Upper lobe of left lung (tissue), 6 donors: ENCODE measurements at regions not wholly inside any gene's neighbourhood (a gene's known extent, or its start where the extent isn't known, plus 50 kb on each side); places are given as distances from the start of the nearest gene placed in this dataset.

ENCODE experiments used
- ATAC-seq, 2 donors: fragments of 200-7000 bp; cut with Tn5 transposase; one replicate each; pipeline ENCODE4 v1.9.1; 2022; ENCODE audit warnings: mild to moderate bottlenecking in 2 of 2, moderate library complexity in 2 of 2; ENCODE audit not compliant: low FRiP score in 2 of 2
- DNase-seq, 2 donors: peaks; one replicate each; pipeline ENCODE4 v3.0.0-alpha.2; 2019 to 2020
- H3K27ac ChIP-seq, 4 donors: fragments of 200-600 bp; sonication (generic); one replicate each; pipeline ENCODE4 v1.5.1; 2016 to 2019
- H3K27me3 ChIP-seq, 4 donors: fragments of 200-600 bp; sonication (generic); one replicate each; pipeline ENCODE4 v1.5.1; 2017 to 2019
- H3K36me3 ChIP-seq, 4 donors: fragments of 200-600 bp; sonication (generic); one replicate each; pipeline ENCODE4 v1.5.1; 2016 to 2019
- H3K4me1 ChIP-seq, 4 donors: fragments of 200-600 bp; sonication (generic); one replicate each; pipeline ENCODE4 v1.5.1; 2018 to 2019
- H3K4me3 ChIP-seq, 4 donors: fragments of 200-600 bp; sonication (generic); one replicate each; pipeline ENCODE4 v1.5.1; 2017 to 2019; ENCODE audit warnings: mild to moderate bottlenecking in 2 of 4, moderate library complexity in 1 of 4
- H3K9me3 ChIP-seq, 4 donors: fragments of 200-600 bp; sonication (generic); one replicate each; pipeline ENCODE4 v1.5.1; 2018 to 2019
- EP300 ChIP-seq, 4 donors: sonication (generic); formaldehyde crosslinking; IDR thresholded peaks; one replicate each; pipeline ENCODE4 v1.5.1; 2017; ENCODE audit warnings: antibody characterized with exemption in 4 of 4, control low read depth in 2 of 4
- POLR2A ChIP-seq, 4 donors: fragments of 450-650 bp; IDR thresholded peaks; one replicate each; pipeline ENCODE4 v1.5.1; 2016 to 2017; ENCODE audit warnings: antibody characterized with exemption in 4 of 4, mild to moderate bottlenecking in 2 of 4
- POLR2AphosphoS5 ChIP-seq, 2 donors: sonication (generic); formaldehyde crosslinking; IDR thresholded peaks; one replicate each; pipeline ENCODE4 v1.5.1; 2017; ENCODE audit warnings: antibody characterized with exemption in 2 of 2
- WGBS, 2 donors: methylation state at CpG; one replicate each; pipeline ENCODE4 v1.1.5; 2017 to 2018; 5-methylcytosine and 5-hydroxymethylcytosine counted together
- TF ChIP-seq, protein P1 (sequence below), 6 experiments: fragments of 450-650 bp in 4 of 6; fragments of 200-600 bp in 2 of 6; sonication (generic) in 2 of 6; IDR thresholded peaks; one replicate each; pipeline ENCODE4 v1.5.1; 2016 to 2019; ENCODE audit warnings: antibody characterized with exemption in 6 of 6
- donor health status: DM: no; HTN: no; CAD: no; lungs with moderate emphysema.
- donor health status: DM: no; HTN: yes; CAD: no; lungs with severe emphysema.

DNA sequence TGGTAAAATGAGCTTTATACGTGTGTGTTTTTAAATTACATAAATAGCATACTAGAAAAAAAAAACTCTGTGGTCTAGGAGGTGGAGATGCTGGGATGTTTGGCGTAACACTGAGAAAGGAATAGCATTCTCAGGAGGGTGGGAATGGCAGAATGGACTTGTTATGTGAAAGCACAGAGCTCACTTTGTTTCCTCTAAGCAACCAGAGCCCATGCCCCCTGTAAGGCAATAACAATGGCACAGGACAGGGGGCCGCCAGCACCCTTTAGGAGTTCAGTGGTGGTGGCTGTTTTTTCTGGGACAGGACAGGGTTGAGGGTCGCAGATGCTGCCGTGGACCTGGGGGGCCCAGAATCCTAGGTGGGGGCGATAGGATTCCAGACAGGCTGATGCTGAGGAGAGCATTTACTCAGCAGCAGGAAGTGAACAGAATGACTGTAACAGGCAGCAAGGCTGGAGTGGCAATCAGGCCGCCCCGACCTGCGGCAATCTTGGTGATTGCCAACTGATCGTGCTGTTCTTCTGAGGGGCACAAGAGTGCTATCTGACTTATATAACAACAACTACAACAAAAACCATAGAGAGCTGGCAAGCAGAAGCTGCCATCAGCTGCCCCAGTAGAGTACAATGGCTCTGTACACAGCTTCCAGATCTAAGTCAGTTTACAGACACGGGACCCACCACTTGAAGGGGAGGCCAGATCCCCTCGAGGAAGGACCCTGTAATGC, 160.4 kb downstream of the UACA start:
- peaks cover 14 to 21% (median 16%) of the 10 kb centered on the region in 4 donors for H3K4me1 ChIP-seq
- no peaks in the 10 kb centered on the region for H3K9me3 ChIP-seq
- ATAC-seq (no peak), DNase-seq (no peak)
- TF ChIP-seq POLR2A (IDR thresholded peaks at IDR 0.05) (no peak), EP300 (IDR thresholded peaks at IDR 0.05) (no peak), POLR2AphosphoS5 (IDR thresholded peaks at IDR 0.05) (no peak)
- TF ChIP-seq, protein P1, sequence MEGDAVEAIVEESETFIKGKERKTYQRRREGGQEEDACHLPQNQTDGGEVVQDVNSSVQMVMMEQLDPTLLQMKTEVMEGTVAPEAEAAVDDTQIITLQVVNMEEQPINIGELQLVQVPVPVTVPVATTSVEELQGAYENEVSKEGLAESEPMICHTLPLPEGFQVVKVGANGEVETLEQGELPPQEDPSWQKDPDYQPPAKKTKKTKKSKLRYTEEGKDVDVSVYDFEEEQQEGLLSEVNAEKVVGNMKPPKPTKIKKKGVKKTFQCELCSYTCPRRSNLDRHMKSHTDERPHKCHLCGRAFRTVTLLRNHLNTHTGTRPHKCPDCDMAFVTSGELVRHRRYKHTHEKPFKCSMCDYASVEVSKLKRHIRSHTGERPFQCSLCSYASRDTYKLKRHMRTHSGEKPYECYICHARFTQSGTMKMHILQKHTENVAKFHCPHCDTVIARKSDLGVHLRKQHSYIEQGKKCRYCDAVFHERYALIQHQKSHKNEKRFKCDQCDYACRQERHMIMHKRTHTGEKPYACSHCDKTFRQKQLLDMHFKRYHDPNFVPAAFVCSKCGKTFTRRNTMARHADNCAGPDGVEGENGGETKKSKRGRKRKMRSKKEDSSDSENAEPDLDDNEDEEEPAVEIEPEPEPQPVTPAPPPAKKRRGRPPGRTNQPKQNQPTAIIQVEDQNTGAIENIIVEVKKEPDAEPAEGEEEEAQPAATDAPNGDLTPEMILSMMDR (IDR thresholded peaks at IDR 0.05): no peak
- 75 to 87% methylated on average over 11 to 12 of the region's 12 CpGs for whole genome bisulfite sequencing, 2 donors
- H3K4me3 ChIP-seq: no peak overlapping the region
- H3K36me3 ChIP-seq: no peaks in the 10 kb centered on the region
- no peaks in the 10 kb centered on the region for H3K27me3 ChIP-seq
- H3K27ac ChIP-seq: no peak overlapping the region

GRCh38 chr15:70602281-70602680, 161.1 kb downstream of the UACA start:
- TF ChIP-seq EP300 (IDR thresholded peaks at IDR 0.05) (no peak), POLR2AphosphoS5 (IDR thresholded peaks at IDR 0.05) (no peak), POLR2A (IDR thresholded peaks at IDR 0.05) (no peak)
- TF ChIP-seq, protein P1 (IDR thresholded peaks at IDR 0.05): no peak
- no peaks in the 10 kb centered on the region for H3K9me3 ChIP-seq
- H3K36me3 ChIP-seq: no peaks in the 10 kb centered on the region
- H3K27ac ChIP-seq: no peak overlapping the region
- WGBS, 2 donors: 92 to 96% methylated on average over 4 of the region's 4 CpGs
- ATAC-seq (no peak), DNase-seq (no peak)
- peaks cover 14 to 21% (median 16%) of the 10 kb centered on the region in 4 donors for H3K4me1 ChIP-seq
- no peaks in the 10 kb centered on the region for H3K27me3 ChIP-seq
- H3K4me3 ChIP-seq: no peak overlapping the region

GRCh38 chr15:70597945-70598344, 165.4 kb downstream of the UACA start:
- Histone ChIP-seq H3K36me3 (no peaks in the 10 kb centered on the region), H3K4me3 (no peak overlapping the region), H3K4me1 (no peaks in the 10 kb centered on the region), H3K27me3 (no peaks in the 10 kb centered on the region), H3K9me3 (no peaks in the 10 kb centered on the region), H3K27ac (no peak overlapping the region)
- 97 to 99% methylated on average over 3 of the region's 3 CpGs for WGBS, 2 donors
- no peak for ATAC-seq
- DNase-seq: no peak
- TF ChIP-seq POLR2A (IDR thresholded peaks at IDR 0.05) (no peak), EP300 (IDR thresholded peaks at IDR 0.05) (no peak), POLR2AphosphoS5 (IDR thresholded peaks at IDR 0.05) (no peak)
- TF ChIP-seq, protein P1 (IDR thresholded peaks at IDR 0.05): no peak

DNA sequence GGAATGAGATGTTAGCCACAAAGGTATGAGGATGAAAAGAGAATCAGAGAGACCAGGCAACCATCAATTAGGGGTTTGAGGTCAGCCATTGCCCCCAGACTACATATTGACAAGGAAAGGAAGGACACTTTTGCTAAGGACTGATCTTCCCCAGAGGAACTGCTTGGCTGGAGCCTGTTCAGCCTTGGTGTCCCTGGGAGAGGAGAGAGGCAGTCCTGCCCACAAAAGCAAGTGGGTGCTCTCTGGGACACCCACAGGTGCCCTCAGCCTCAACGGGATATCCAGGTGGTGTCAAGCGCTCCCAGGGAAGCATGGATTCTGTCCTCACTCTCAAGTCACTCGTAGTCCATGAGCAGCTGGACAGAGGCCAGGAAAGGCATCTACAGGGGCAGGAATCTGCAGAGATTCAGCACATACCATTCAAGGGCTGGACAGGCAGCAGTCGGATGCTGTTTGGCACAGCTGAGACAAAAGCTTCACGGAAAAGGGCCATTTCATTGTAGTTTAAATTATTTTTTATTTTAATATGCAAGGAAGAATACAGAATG, 166.2 kb downstream of the UACA start:
- Histone ChIP-seq H3K27me3 (no peaks in the 10 kb centered on the region), H3K4me1 (no peaks in the 10 kb centered on the region), H3K4me3 (no peak overlapping the region), H3K27ac (no peak overlapping the region), H3K9me3 (no peaks in the 10 kb centered on the region), H3K36me3 (no peaks in the 10 kb centered on the region)
- no peak for ATAC-seq
- 51 to 68% methylated on average over 2 to 5 of the region's 5 CpGs for WGBS, 2 donors
- TF ChIP-seq EP300 (IDR thresholded peaks at IDR 0.05) (no peak), POLR2AphosphoS5 (IDR thresholded peaks at IDR 0.05) (no peak), POLR2A (IDR thresholded peaks at IDR 0.05) (no peak)
- TF ChIP-seq, protein P1 (IDR thresholded peaks at IDR 0.05): no peak
- DNase-seq: no peak
